GM12878 (cell line): ENCODE measurements at regions not wholly inside any gene's neighbourhood (a gene's known extent, or its start where the extent isn't known, plus 50 kb on each side); places are given as distances from the start of the nearest gene placed in this dataset.

Experiments used
- EZH2 ChIP-seq: IDR thresholded peaks from 2 replicates; pipeline ENCODE4 v1.6.1; 2012; ENCODE audit warnings: low read depth, mild to moderate bottlenecking, control low read depth, inconsistent platforms, low read length, borderline replicate concordance; ENCODE audit not compliant: control insufficient read depth
- NBN ChIP-seq: fragments of 450-650 bp; IDR thresholded peaks from 2 replicates; pipeline ENCODE4 v1.6.1; 2016
- NR2F1 ChIP-seq: fragments of 450-650 bp; conservative IDR thresholded peaks from 2 replicates; pipeline ENCODE4 v1.6.1; 2017; ENCODE audit warnings: mild to moderate bottlenecking
- POLR2A ChIP-seq: IDR thresholded peaks from 2 replicates; pipeline ENCODE4 v1.6.1; 2011; ENCODE audit warnings: low read depth, mild to moderate bottlenecking, low read length
- POU2F2 ChIP-seq: IDR thresholded peaks from 3 replicates; pipeline ENCODE4 v1.6.1; 2011; ENCODE audit warnings: low read depth, mild to moderate bottlenecking, low read length, borderline replicate concordance
- RAD21 ChIP-seq: IDR thresholded peaks from 2 replicates; pipeline ENCODE4 v1.6.1; 2011; ENCODE audit warnings: mild to moderate bottlenecking, low read depth, low read length, moderate library complexity; ENCODE audit not compliant: insufficient read depth
- SMARCA5 ChIP-seq: fragments of 450-650 bp; IDR thresholded peaks from 2 replicates; pipeline ENCODE4 v1.6.1; 2017; ENCODE audit warnings: mild to moderate bottlenecking
- TF ChIP-seq, protein P1 (sequence below), 3 experiments: IDR thresholded peaks in 2 of 3; conservative IDR thresholded peaks in 1 of 3; 2 replicates each; pipeline ENCODE4 v1.5.1; 2011; ENCODE audit warnings: low read depth in 3 of 3, low read length in 3 of 3, mild to moderate bottlenecking in 3 of 3, control low read depth in 2 of 3, moderate library complexity in 2 of 3, inconsistent platforms in 1 of 3, mixed read lengths in 1 of 3; ENCODE audit not compliant: control insufficient read depth in 2 of 3, insufficient read depth in 1 of 3; ENCODE audit errors: extremely low read depth in 1 of 3
- TF ChIP-seq, protein P2 (sequence below): fragments of 450-650 bp; IDR thresholded peaks from 2 replicates; pipeline ENCODE4 v1.6.1; 2018; ENCODE audit warnings: borderline replicate concordance, mild to moderate bottlenecking; ENCODE audit not compliant: partially characterized antibody
- TF ChIP-seq, protein P3 (sequence below): IDR thresholded peaks from 2 replicates; pipeline ENCODE4 v1.6.1; 2012; ENCODE audit warnings: low read depth, low read length, improper control_type of control experiment

DNA sequence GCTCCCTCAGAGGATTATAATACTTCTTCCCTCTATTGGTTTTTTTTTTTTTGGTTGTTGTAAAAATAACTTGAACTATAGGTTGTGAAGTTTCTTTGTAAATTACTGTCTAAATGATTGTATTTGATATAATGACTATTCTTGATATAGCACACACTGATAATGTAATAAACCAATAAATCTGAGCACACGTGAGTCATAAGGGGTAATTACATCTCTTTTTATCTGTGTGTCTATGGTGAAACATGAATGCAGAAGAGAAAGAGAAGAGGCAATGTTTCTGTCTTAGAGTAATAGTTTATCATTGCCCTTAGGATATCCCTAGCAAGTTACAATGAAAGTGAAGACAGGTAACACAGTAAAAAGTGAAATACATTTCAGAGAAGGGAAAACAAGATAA is 64.1 kb upstream of the RAPGEF4 start:
- TF ChIP-seq EZH2 (no peak), SMARCA5 (no peak), RAD21 (no peak), POLR2A (no peak), POU2F2 (no peak), NR2F1 (no peak), NBN (no peak)
- TF ChIP-seq, protein P1, sequence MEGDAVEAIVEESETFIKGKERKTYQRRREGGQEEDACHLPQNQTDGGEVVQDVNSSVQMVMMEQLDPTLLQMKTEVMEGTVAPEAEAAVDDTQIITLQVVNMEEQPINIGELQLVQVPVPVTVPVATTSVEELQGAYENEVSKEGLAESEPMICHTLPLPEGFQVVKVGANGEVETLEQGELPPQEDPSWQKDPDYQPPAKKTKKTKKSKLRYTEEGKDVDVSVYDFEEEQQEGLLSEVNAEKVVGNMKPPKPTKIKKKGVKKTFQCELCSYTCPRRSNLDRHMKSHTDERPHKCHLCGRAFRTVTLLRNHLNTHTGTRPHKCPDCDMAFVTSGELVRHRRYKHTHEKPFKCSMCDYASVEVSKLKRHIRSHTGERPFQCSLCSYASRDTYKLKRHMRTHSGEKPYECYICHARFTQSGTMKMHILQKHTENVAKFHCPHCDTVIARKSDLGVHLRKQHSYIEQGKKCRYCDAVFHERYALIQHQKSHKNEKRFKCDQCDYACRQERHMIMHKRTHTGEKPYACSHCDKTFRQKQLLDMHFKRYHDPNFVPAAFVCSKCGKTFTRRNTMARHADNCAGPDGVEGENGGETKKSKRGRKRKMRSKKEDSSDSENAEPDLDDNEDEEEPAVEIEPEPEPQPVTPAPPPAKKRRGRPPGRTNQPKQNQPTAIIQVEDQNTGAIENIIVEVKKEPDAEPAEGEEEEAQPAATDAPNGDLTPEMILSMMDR (IDR thresholded peaks at IDR 0.05 in 2 of 3, conservative IDR thresholded peaks at IDR 0.05 in 1 of 3; ENCODE audit: control insufficient read depth in 2 of 3, extremely low read depth in 1 of 3, insufficient read depth in 1 of 3, low read depth in 3 of 3, low read length in 3 of 3) = no peak
- TF ChIP-seq, protein P2, sequence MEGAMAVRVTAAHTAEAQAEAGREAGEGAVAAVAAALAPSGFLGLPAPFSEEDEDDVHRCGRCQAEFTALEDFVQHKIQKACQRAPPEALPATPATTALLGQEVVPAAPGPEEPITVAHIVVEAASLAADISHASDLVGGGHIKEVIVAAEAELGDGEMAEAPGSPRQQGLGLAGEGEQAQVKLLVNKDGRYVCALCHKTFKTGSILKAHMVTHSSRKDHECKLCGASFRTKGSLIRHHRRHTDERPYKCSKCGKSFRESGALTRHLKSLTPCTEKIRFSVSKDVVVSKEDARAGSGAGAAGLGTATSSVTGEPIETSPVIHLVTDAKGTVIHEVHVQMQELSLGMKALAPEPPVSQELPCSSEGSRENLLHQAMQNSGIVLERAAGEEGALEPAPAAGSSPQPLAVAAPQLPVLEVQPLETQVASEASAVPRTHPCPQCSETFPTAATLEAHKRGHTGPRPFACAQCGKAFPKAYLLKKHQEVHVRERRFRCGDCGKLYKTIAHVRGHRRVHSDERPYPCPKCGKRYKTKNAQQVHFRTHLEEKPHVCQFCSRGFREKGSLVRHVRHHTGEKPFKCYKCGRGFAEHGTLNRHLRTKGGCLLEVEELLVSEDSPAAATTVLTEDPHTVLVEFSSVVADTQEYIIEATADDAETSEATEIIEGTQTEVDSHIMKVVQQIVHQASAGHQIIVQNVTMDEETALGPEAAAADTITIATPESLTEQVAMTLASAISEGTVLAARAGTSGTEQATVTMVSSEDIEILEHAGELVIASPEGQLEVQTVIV = no peak
- TF ChIP-seq, protein P3, sequence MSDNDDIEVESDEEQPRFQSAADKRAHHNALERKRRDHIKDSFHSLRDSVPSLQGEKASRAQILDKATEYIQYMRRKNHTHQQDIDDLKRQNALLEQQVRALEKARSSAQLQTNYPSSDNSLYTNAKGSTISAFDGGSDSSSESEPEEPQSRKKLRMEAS = no peak
